VCaP (cell line): ENCODE measurements at regions not wholly inside any gene's neighbourhood (a gene's known extent, or its start where the extent isn't known, plus 50 kb on each side); places are given as distances from the start of the nearest gene placed in this dataset.

Source experiments
- H3K27ac ChIP-seq: fragments of 450-650 bp; 2 replicates; pipeline ENCODE4 v1.5.1; 2017
- CTCF ChIP-seq: fragments of 450-650 bp; conservative IDR thresholded peaks from 2 replicates; pipeline ENCODE4 v1.5.1; 2017; ENCODE audit warnings: mild to moderate bottlenecking, moderate library complexity

GRCh38 chr2:19256121-19256601, 102.3 kb downstream of the OSR1 start:
- no peak for TF ChIP-seq CTCF
- no peak overlapping the region for H3K27ac ChIP-seq

- TF ChIP-seq CTCF = no peak
- no peak overlapping the region for H3K27ac ChIP-seq
Measured at GRCh38 chr2:19255481-19255880, 102.9 kb downstream of the OSR1 start.

GRCh38 chr2:19251554-19251953, 106.9 kb downstream of the OSR1 start:
- no peak overlapping the region for H3K27ac ChIP-seq
- no peak for TF ChIP-seq CTCF

GRCh38 chr2:19250906-19251305, 107.5 kb downstream of the OSR1 start:
- no peak overlapping the region for H3K27ac ChIP-seq
- no peak for TF ChIP-seq CTCF

GRCh38 chr2:19247186-19247585, 111.2 kb downstream of the OSR1 start:
- H3K27ac ChIP-seq = no peak overlapping the region
- no peak for TF ChIP-seq CTCF

- TF ChIP-seq CTCF = no peak
- no peak overlapping the region for H3K27ac ChIP-seq
Measured at GRCh38 chr2:19246496-19246895, 111.9 kb downstream of the OSR1 start.

GRCh38 chr2:19244460-19245363, 113.7 kb downstream of the OSR1 start:
- no peak overlapping the region for H3K27ac ChIP-seq
- no peak for TF ChIP-seq CTCF
